ENCODE measurements at regions not wholly inside any gene's neighbourhood (a gene's known extent, or its start where the extent isn't known, plus 50 kb on each side); places are given as distances from the start of the nearest gene placed in this dataset.
"Not testable (repeated sequence)": the region's sequence is repeated elsewhere in the genome, so short reads cannot be mapped to it uniquely, and the experiment has no call there.

- H3K27me3 ChIP-seq (ENCODE audit: insufficient read depth, low read length), result 0 out of 2 replicates have a peak, but pooled peaks cover 2% of the 10 kb centered on the region
- H3K4me2 ChIP-seq (ENCODE audit: insufficient read depth, insufficient read length, low read length), result no peak overlapping the region
- no peak overlapping the region for H4K91ac ChIP-seq (ENCODE audit: insufficient read length, low read depth, low read length)
- no peak overlapping the region for H3K23ac ChIP-seq (ENCODE audit: insufficient read length, low read depth, low read length)
- TF ChIP-seq, protein P1, sequence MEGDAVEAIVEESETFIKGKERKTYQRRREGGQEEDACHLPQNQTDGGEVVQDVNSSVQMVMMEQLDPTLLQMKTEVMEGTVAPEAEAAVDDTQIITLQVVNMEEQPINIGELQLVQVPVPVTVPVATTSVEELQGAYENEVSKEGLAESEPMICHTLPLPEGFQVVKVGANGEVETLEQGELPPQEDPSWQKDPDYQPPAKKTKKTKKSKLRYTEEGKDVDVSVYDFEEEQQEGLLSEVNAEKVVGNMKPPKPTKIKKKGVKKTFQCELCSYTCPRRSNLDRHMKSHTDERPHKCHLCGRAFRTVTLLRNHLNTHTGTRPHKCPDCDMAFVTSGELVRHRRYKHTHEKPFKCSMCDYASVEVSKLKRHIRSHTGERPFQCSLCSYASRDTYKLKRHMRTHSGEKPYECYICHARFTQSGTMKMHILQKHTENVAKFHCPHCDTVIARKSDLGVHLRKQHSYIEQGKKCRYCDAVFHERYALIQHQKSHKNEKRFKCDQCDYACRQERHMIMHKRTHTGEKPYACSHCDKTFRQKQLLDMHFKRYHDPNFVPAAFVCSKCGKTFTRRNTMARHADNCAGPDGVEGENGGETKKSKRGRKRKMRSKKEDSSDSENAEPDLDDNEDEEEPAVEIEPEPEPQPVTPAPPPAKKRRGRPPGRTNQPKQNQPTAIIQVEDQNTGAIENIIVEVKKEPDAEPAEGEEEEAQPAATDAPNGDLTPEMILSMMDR (conservative IDR thresholded peaks at IDR 0.05), result no peak
- Mint-ChIP-seq H3K36me3 (ENCODE audit: insufficient read depth in 1 of 3, low read depth in 3 of 3) (no peaks in the 10 kb centered on the region; a peak in 2 of 7 replicates), H3K4me1 (no peaks in the 10 kb centered on the region), H3K27ac (no peak overlapping the region), H3K4me3 (no peak overlapping the region), H3K27me3 (ENCODE audit: low read depth) (no peaks in the 10 kb centered on the region), H3K9me3 (peaks cover 5 to 9% of the 10 kb centered on the region in 2 experiments)
- H3K23me2 ChIP-seq (ENCODE audit: insufficient read length, low read depth, low read length, poor library complexity, severe bottlenecking), result no peaks in the 10 kb centered on the region
- WGBS (ENCODE audit: extremely low coverage, insufficient read length, low lambda C conversion rate), result no CpG with 5 or more reads among the region's 4 CpGs
- no peak overlapping the region for H3K56ac ChIP-seq (ENCODE audit: insufficient read length, low read depth, low read length)
- H3K79me1 ChIP-seq (ENCODE audit: insufficient read depth, low read depth, low read length, poor library complexity, severe bottlenecking), result no peaks in the 10 kb centered on the region
- no peaks in the 10 kb centered on the region for H3K79me2 ChIP-seq (ENCODE audit: insufficient read depth, low read length)
- H2BK15ac ChIP-seq (ENCODE audit: low read depth, low read length), result no peak overlapping the region
- no peak overlapping the region for H2BK5ac ChIP-seq (ENCODE audit: insufficient read length, low read length)
- no peak overlapping the region for H4K5ac ChIP-seq (ENCODE audit: insufficient read length, low read depth, low read length)
- H3K4ac ChIP-seq (ENCODE audit: low read depth, low read length), result no peak overlapping the region
- H2AK5ac ChIP-seq (ENCODE audit: insufficient read length, low read length), result no peak overlapping the region
- H4K20me1 ChIP-seq (ENCODE audit: control insufficient read depth, insufficient read depth, insufficient read length), result no peaks in the 10 kb centered on the region
- no peak for DNase-seq
- H3K9ac ChIP-seq (ENCODE audit: extremely low read depth, insufficient read length, low read length), result no peak overlapping the region
- H3K18ac ChIP-seq (ENCODE audit: insufficient read length, low read depth, low read length), result no peak overlapping the region
- no peak overlapping the region for H4K8ac ChIP-seq (replicated peaks; ENCODE audit: insufficient read length, low read depth, low read length)
- H2BK20ac ChIP-seq (ENCODE audit: low read depth, low read length, poor library complexity, severe bottlenecking), result no peak overlapping the region
- H3K27ac ChIP-seq (ENCODE audit: insufficient read length, low read depth, low read length), result no peak overlapping the region
- no peaks in the 10 kb centered on the region for H3K9me3 ChIP-seq (ENCODE audit: control insufficient read depth, low read depth, low read length)
- H2BK12ac ChIP-seq (ENCODE audit: insufficient read length, low read depth, low read length), result no peak overlapping the region
- no peaks in the 10 kb centered on the region for H3K4me1 ChIP-seq (ENCODE audit: insufficient read depth, low read length)
- H2BK120ac ChIP-seq (ENCODE audit: low read depth, low read length, poor library complexity, severe bottlenecking), result no peak overlapping the region
- no peak overlapping the region for H3K14ac ChIP-seq (ENCODE audit: insufficient read depth, low read length)
- H3T11ph ChIP-seq (ENCODE audit: low read length), result no peak overlapping the region
- no peak overlapping the region for H2AFZ ChIP-seq (ENCODE audit: low read length)
These were observed 180.3 kb downstream of the C6orf118 start for GRCh38 chr6:165129086-165129485.

GRCh38 chr6:165127743-165128142 lies 181.7 kb downstream of the C6orf118 start:
- H2BK15ac ChIP-seq (ENCODE audit: low read depth, low read length); H3K27ac Mint-ChIP-seq; H4K20me1 ChIP-seq (ENCODE audit: control insufficient read depth, insufficient read depth, insufficient read length); H3K4me1 ChIP-seq (ENCODE audit: insufficient read depth, low read length); H4K8ac ChIP-seq (replicated peaks; ENCODE audit: insufficient read length, low read depth, low read length); H2BK120ac ChIP-seq (ENCODE audit: low read depth, low read length, poor library complexity, severe bottlenecking); H3K56ac ChIP-seq (ENCODE audit: insufficient read length, low read depth, low read length); H3K4me2 ChIP-seq (ENCODE audit: insufficient read depth, insufficient read length, low read length); H3K79me2 ChIP-seq (ENCODE audit: insufficient read depth, low read length); H2BK12ac ChIP-seq (ENCODE audit: insufficient read length, low read depth, low read length); H2BK20ac ChIP-seq (ENCODE audit: low read depth, low read length, poor library complexity, severe bottlenecking); H3K27ac ChIP-seq (ENCODE audit: insufficient read length, low read depth, low read length); H3K4me1 Mint-ChIP-seq; H4K5ac ChIP-seq (ENCODE audit: insufficient read length, low read depth, low read length); H3K9ac ChIP-seq (ENCODE audit: extremely low read depth, insufficient read length, low read length); H3K9me3 ChIP-seq (ENCODE audit: control insufficient read depth, low read depth, low read length); H2BK5ac ChIP-seq (ENCODE audit: insufficient read length, low read length); H3K27me3 Mint-ChIP-seq (ENCODE audit: low read depth); H3K14ac ChIP-seq (ENCODE audit: insufficient read depth, low read length); H3K79me1 ChIP-seq (ENCODE audit: insufficient read depth, low read depth, low read length, poor library complexity, severe bottlenecking); H3K4me3 Mint-ChIP-seq; H3K36me3 Mint-ChIP-seq (ENCODE audit: insufficient read depth in 1 of 3, low read depth in 3 of 3); DNase-seq; H3K27me3 ChIP-seq (ENCODE audit: insufficient read depth, low read length); H2AFZ ChIP-seq (ENCODE audit: low read length); H3T11ph ChIP-seq (ENCODE audit: low read length); H3K23ac ChIP-seq (ENCODE audit: insufficient read length, low read depth, low read length); H3K23me2 ChIP-seq (ENCODE audit: insufficient read length, low read depth, low read length, poor library complexity, severe bottlenecking); H4K91ac ChIP-seq (ENCODE audit: insufficient read length, low read depth, low read length); H3K4ac ChIP-seq (ENCODE audit: low read depth, low read length); H3K18ac ChIP-seq (ENCODE audit: insufficient read length, low read depth, low read length); H2AK5ac ChIP-seq (ENCODE audit: insufficient read length, low read length): not testable (repeated sequence)
- H3K9me3 Mint-ChIP-seq, result peaks cover 8 to 10% of the 10 kb centered on the region in 2 experiments
- no CpG with 5 or more reads among the region's 17 CpGs for WGBS (ENCODE audit: extremely low coverage, insufficient read length, low lambda C conversion rate)

All from H9 (cell line).